ENCODE measurements at regions not wholly inside any gene's neighbourhood (a gene's known extent, or its start where the extent isn't known, plus 50 kb on each side); places are given as distances from the start of the nearest gene placed in this dataset.

DNA sequence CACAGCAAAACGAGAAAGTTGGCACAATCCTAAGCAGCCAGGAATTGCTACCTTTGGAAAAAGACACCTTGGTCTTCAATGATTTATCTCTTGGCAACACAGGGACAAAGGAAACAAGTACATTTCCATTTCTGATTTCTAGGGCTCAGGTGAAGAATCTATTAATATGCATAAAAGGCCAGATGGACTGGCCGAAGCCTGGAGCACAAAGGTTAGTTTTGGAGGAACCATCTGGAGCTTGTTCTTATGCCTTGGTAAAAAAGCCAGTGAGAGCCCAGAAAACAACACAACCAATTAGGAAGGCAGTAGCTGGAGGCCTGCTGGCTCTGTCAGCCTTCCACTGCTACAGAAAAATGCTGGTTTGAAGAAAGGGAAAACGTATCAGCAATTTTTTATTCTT is 713.5 kb upstream of the API5 start:
- TF ChIP-seq, protein P1, sequence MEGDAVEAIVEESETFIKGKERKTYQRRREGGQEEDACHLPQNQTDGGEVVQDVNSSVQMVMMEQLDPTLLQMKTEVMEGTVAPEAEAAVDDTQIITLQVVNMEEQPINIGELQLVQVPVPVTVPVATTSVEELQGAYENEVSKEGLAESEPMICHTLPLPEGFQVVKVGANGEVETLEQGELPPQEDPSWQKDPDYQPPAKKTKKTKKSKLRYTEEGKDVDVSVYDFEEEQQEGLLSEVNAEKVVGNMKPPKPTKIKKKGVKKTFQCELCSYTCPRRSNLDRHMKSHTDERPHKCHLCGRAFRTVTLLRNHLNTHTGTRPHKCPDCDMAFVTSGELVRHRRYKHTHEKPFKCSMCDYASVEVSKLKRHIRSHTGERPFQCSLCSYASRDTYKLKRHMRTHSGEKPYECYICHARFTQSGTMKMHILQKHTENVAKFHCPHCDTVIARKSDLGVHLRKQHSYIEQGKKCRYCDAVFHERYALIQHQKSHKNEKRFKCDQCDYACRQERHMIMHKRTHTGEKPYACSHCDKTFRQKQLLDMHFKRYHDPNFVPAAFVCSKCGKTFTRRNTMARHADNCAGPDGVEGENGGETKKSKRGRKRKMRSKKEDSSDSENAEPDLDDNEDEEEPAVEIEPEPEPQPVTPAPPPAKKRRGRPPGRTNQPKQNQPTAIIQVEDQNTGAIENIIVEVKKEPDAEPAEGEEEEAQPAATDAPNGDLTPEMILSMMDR (IDR thresholded peaks at IDR 0.05): no peak
- TF ChIP-seq POLR2A (IDR thresholded peaks at IDR 0.05): no peak

Measured in uterus (tissue), 2 donors.